HPDE6-E6E7 (cell line): ENCODE measurements at regions not wholly inside any gene's neighbourhood (a gene's known extent, or its start where the extent isn't known, plus 50 kb on each side); places are given as distances from the start of the nearest gene placed in this dataset.
A peak's percentile ranks its signal among the peaks of the same experiment; 100 is the strongest.
"Not testable (repeated sequence)": the region's sequence is repeated elsewhere in the genome, so short reads cannot be mapped to it uniquely, and the experiment has no call there.

Source experiments
- DNase-seq: peaks from one replicate; pipeline ENCODE4 v3.0.0; 2011; ENCODE audit warnings: missing footprints; ENCODE audit errors: extremely low spot score

GRCh38 chr13:73808318-73808717 is 325.9 kb downstream of the KLF12 start:
- no peak for DNase-seq

GRCh38 chr13:73805326-73805958 is 328.8 kb downstream of the KLF12 start:
- not testable (repeated sequence) for DNase-seq

- no peak for DNase-seq
Observed at GRCh38 chr13:73803997-73804396, 330.2 kb downstream of the KLF12 start.

- no peak for DNase-seq
Observed at GRCh38 chr13:73800011-73800410, 334.2 kb downstream of the KLF12 start.

GRCh38 chr13:73794755-73795154 is 339.4 kb downstream of the KLF12 start:
- no peak for DNase-seq

GRCh38 chr13:73793361-73793760 is 340.8 kb downstream of the KLF12 start:
- DNase-seq: no peak

GRCh38 chr13:73792796-73793195 is 341.4 kb downstream of the KLF12 start:
- DNase-seq: no peak

- no peak for DNase-seq
Observed at GRCh38 chr13:73782450-73783449, 351.5 kb downstream of the KLF12 start.

GRCh38 chr13:73781384-73781783 is 352.8 kb downstream of the KLF12 start:
- DNase-seq: no peak

GRCh38 chr13:73779881-73780280 is 354.3 kb downstream of the KLF12 start:
- DNase-seq: no peak

GRCh38 chr13:73778242-73778864 is 355.9 kb downstream of the KLF12 start:
- DNase-seq: no peak

- DNase-seq: no peak
Observed at GRCh38 chr13:73777134-73777533, 357.1 kb downstream of the KLF12 start.

- no peak for DNase-seq
Observed at GRCh38 chr13:73776151-73776785, 357.9 kb downstream of the KLF12 start.

- no peak for DNase-seq
Observed at GRCh38 chr13:73773168-73773549, 361.0 kb downstream of the KLF12 start.

GRCh38 chr13:73772449-73773167 is 361.6 kb downstream of the KLF12 start:
- DNase-seq: no peak

GRCh38 chr13:73767747-73768315 is 366.4 kb downstream of the KLF12 start:
- DNase-seq: peak; percentile 7

GRCh38 chr13:73767191-73767741 is 366.9 kb downstream of the KLF12 start:
- DNase-seq: no peak

- DNase-seq: no peak
Observed at GRCh38 chr13:73765651-73766384, 368.4 kb downstream of the KLF12 start.

- no peak for DNase-seq
Observed at GRCh38 chr13:73759434-73759833, 374.8 kb downstream of the KLF12 start.
